A549 (cell line): ENCODE measurements at regions not wholly inside any gene's neighbourhood (a gene's known extent, or its start where the extent isn't known, plus 50 kb on each side); places are given as distances from the start of the nearest gene placed in this dataset.

Experiments used
- CEBPB ChIP-seq, 2 experiments: fragments of >200 bp in 1 of 2; sonication (Bioruptor Twin) in 1 of 2; formaldehyde crosslinking in 1 of 2; IDR thresholded peaks; 2 replicates each; pipeline ENCODE4 v1.6.1; 2012 to 2016
- CTCF ChIP-seq: fragments of >200 bp; sonication (Bioruptor Twin); formaldehyde crosslinking; IDR thresholded peaks from 3 replicates; pipeline ENCODE4 v1.5.1; 2016
- EHMT2 ChIP-seq: fragments of 200-600 bp; sonication (generic); IDR thresholded peaks from 2 replicates; pipeline ENCODE4 v1.6.1; 2016; ENCODE audit warnings: antibody characterized with exemption, low read depth, mild to moderate bottlenecking, moderate library complexity
- JUN ChIP-seq, 2 experiments: fragments of >200 bp; sonication (Bioruptor Twin); formaldehyde crosslinking; IDR thresholded peaks; 2 replicates in 1 of 2; 3 replicates in 1 of 2; pipeline ENCODE4 v1.6.1; 2016 to 2017
- MAFK ChIP-seq: fragments of 450-650 bp; IDR thresholded peaks from 2 replicates; pipeline ENCODE4 v1.6.1; 2014; ENCODE audit not compliant: partially characterized antibody
- RFX5 ChIP-seq: fragments of 450-650 bp; IDR thresholded peaks from 2 replicates; pipeline ENCODE4 v1.7.1; 2014; ENCODE audit warnings: antibody characterized with exemption, mild to moderate bottlenecking, moderate library complexity
- SMC3 ChIP-seq: fragments of >200 bp; sonication (Bioruptor Twin); formaldehyde crosslinking; IDR thresholded peaks from 3 replicates; pipeline ENCODE4 v1.6.1; 2018; ENCODE audit warnings: inconsistent platforms
- TF ChIP-seq, protein P1 (sequence below): fragments of 200-600 bp; sonication (generic); IDR thresholded peaks from 2 replicates; pipeline ENCODE4 v1.6.1; 2016; ENCODE audit warnings: antibody characterized with exemption, mild to moderate bottlenecking, moderate library complexity
- TF ChIP-seq, protein P2 (sequence below): fragments of 450-650 bp; IDR thresholded peaks from 2 replicates; pipeline ENCODE4 v1.6.1; 2014; ENCODE audit warnings: antibody characterized with exemption

DNA sequence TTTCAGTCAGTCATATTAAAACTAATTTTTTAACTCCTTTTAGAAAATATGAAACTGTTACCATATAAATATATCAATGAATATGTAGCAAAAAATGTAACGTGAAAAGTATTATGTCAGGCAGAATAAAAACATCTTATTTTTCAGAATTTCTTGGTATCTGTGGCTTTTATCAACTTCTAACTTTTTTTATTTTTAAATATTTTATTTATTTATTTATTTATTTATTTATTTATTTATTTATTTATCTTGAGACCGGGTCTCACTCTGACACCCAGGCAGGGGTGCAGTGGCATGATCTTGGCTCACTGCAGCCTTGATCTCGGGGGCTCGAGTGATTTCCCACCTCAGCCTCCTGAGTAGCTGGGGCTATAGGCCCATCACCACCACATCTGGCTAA lies 87.6 kb downstream of the C21orf91 start:
- TF ChIP-seq RFX5: no peak
- no peak for TF ChIP-seq CTCF
- TF ChIP-seq EHMT2: no peak
- TF ChIP-seq, protein P1, sequence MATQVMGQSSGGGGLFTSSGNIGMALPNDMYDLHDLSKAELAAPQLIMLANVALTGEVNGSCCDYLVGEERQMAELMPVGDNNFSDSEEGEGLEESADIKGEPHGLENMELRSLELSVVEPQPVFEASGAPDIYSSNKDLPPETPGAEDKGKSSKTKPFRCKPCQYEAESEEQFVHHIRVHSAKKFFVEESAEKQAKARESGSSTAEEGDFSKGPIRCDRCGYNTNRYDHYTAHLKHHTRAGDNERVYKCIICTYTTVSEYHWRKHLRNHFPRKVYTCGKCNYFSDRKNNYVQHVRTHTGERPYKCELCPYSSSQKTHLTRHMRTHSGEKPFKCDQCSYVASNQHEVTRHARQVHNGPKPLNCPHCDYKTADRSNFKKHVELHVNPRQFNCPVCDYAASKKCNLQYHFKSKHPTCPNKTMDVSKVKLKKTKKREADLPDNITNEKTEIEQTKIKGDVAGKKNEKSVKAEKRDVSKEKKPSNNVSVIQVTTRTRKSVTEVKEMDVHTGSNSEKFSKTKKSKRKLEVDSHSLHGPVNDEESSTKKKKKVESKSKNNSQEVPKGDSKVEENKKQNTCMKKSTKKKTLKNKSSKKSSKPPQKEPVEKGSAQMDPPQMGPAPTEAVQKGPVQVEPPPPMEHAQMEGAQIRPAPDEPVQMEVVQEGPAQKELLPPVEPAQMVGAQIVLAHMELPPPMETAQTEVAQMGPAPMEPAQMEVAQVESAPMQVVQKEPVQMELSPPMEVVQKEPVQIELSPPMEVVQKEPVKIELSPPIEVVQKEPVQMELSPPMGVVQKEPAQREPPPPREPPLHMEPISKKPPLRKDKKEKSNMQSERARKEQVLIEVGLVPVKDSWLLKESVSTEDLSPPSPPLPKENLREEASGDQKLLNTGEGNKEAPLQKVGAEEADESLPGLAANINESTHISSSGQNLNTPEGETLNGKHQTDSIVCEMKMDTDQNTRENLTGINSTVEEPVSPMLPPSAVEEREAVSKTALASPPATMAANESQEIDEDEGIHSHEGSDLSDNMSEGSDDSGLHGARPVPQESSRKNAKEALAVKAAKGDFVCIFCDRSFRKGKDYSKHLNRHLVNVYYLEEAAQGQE: no peak
- TF ChIP-seq SMC3: no peak
- no peak for TF ChIP-seq MAFK
- TF ChIP-seq, protein P2, sequence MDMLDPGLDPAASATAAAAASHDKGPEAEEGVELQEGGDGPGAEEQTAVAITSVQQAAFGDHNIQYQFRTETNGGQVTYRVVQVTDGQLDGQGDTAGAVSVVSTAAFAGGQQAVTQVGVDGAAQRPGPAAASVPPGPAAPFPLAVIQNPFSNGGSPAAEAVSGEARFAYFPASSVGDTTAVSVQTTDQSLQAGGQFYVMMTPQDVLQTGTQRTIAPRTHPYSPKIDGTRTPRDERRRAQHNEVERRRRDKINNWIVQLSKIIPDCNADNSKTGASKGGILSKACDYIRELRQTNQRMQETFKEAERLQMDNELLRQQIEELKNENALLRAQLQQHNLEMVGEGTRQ: no peak
- TF ChIP-seq CEBPB (IDR thresholded peaks at IDR 0.05): no peak
- no peak for TF ChIP-seq JUN (IDR thresholded peaks at IDR 0.05)
